22Rv1 (cell line): ENCODE measurements at regions not wholly inside any gene's neighbourhood (a gene's known extent, or its start where the extent isn't known, plus 50 kb on each side); places are given as distances from the start of the nearest gene placed in this dataset.

Source experiments
- H3K27ac ChIP-seq: fragments of 450-650 bp; 2 replicates; pipeline ENCODE4 v1.5.1; 2017
- ZFX ChIP-seq: fragments of 450-650 bp; IDR thresholded peaks from 2 replicates; pipeline ENCODE4 v1.6.1; 2017; ENCODE audit warnings: antibody characterized with exemption, borderline replicate concordance
- TF ChIP-seq, protein P1 (sequence below): fragments of 450-650 bp; IDR thresholded peaks from 2 replicates; pipeline ENCODE4 v1.5.1; 2017; ENCODE audit warnings: mild to moderate bottlenecking

GRCh38 chr13:90108547-90108946 lies 1238.9 kb upstream of the MIR17HG start:
- TF ChIP-seq, protein P1, sequence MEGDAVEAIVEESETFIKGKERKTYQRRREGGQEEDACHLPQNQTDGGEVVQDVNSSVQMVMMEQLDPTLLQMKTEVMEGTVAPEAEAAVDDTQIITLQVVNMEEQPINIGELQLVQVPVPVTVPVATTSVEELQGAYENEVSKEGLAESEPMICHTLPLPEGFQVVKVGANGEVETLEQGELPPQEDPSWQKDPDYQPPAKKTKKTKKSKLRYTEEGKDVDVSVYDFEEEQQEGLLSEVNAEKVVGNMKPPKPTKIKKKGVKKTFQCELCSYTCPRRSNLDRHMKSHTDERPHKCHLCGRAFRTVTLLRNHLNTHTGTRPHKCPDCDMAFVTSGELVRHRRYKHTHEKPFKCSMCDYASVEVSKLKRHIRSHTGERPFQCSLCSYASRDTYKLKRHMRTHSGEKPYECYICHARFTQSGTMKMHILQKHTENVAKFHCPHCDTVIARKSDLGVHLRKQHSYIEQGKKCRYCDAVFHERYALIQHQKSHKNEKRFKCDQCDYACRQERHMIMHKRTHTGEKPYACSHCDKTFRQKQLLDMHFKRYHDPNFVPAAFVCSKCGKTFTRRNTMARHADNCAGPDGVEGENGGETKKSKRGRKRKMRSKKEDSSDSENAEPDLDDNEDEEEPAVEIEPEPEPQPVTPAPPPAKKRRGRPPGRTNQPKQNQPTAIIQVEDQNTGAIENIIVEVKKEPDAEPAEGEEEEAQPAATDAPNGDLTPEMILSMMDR, result no peak
- no peak for TF ChIP-seq ZFX
- no peak overlapping the region for H3K27ac ChIP-seq

DNA sequence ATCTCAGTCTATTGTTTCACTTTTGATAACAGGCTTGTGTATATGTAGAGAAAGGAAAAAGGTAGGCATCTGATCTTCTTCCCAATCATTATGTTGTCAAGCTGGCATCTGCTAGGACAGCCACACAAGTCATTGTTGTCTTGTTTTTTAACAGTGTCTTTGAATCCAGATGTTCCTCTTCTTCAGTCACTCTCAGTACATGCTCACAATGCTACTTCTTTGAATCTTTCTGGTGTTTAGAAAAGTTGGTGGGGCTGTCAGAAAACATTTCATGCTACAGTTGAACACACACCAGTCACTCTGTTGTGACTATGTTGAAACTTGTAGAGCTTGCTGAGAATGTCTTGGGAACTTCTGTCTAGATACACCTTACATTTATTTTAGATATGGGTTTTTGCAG lies 1231.4 kb upstream of the MIR17HG start:
- TF ChIP-seq, protein P1, result no peak
- TF ChIP-seq ZFX, result no peak
- no peak overlapping the region for H3K27ac ChIP-seq

GRCh38 chr13:90118467-90119071 lies 1228.9 kb upstream of the MIR17HG start:
- H3K27ac ChIP-seq, result no peak overlapping the region
- TF ChIP-seq, protein P1, result no peak
- no peak for TF ChIP-seq ZFX

GRCh38 chr13:90120026-90120425 lies 1227.5 kb upstream of the MIR17HG start:
- TF ChIP-seq, protein P1, result no peak
- no peak for TF ChIP-seq ZFX
- no peak overlapping the region for H3K27ac ChIP-seq

- no peak overlapping the region for H3K27ac ChIP-seq
- TF ChIP-seq ZFX, result no peak
- TF ChIP-seq, protein P1, result no peak
These were observed 1225.7 kb upstream of the MIR17HG start for GRCh38 chr13:90121784-90122183.

DNA sequence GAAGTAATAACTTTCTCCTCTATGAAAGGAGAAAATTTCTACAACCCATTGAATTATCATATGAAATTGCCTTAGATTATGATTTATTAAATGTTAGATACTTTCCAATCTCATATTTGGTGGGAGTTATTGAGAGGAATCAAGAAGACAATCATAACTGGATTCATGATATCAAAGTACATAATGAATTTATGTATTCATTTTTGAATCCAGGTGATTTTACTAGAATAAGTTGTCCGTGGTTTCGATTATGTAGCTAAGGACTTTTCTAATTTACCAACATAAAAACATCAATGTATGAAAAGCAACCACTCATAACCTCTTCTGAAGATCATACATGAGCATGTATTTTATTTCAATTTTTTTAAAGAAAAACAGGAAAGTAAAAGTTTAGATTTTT lies 1225.0 kb upstream of the MIR17HG start:
- TF ChIP-seq, protein P1, result no peak
- no peak for TF ChIP-seq ZFX
- H3K27ac ChIP-seq, result no peak overlapping the region

- TF ChIP-seq, protein P1, result no peak
- no peak for TF ChIP-seq ZFX
- no peak overlapping the region for H3K27ac ChIP-seq
These were observed 1211.9 kb upstream of the MIR17HG start for GRCh38 chr13:90135558-90135957.
